BLaER1 (cell line): ENCODE measurements at regions not wholly inside any gene's neighbourhood (a gene's known extent, or its start where the extent isn't known, plus 50 kb on each side); places are given as distances from the start of the nearest gene placed in this dataset.

Experiments used
- H3K27ac ChIP-seq: shearing (Covaris generic); formaldehyde crosslinking; 2 replicates; pipeline ENCODE4 v1.8.1; 2022
- H3K27me3 ChIP-seq: shearing (Covaris generic); formaldehyde crosslinking; 2 replicates; pipeline ENCODE4 v1.8.1; 2022
- H3K36me3 ChIP-seq: shearing (Covaris generic); formaldehyde crosslinking; 2 replicates; pipeline ENCODE4 v1.8.1; 2022
- H3K4me1 ChIP-seq: shearing (Covaris generic); formaldehyde crosslinking; 2 replicates; pipeline ENCODE4 v1.8.1; 2022
- H3K4me2 ChIP-seq: shearing (Covaris generic); formaldehyde crosslinking; 2 replicates; pipeline ENCODE4 v1.8.1; 2022
- H3K4me3 ChIP-seq: shearing (Covaris generic); formaldehyde crosslinking; 2 replicates; pipeline ENCODE4 v1.8.1; 2022
- H3K9ac ChIP-seq: shearing (Covaris generic); formaldehyde crosslinking; 2 replicates; pipeline ENCODE4 v1.8.1; 2022
- H3K9me3 ChIP-seq: shearing (Covaris generic); formaldehyde crosslinking; 2 replicates; pipeline ENCODE4 v1.8.1; 2022
- H4K20me1 ChIP-seq: shearing (Covaris generic); formaldehyde crosslinking; 2 replicates; pipeline ENCODE4 v1.8.1; 2022
- Cebpa-rat ChIP-seq: shearing (Covaris generic); IDR thresholded peaks from 2 replicates; pipeline ENCODE4 v1.8.1; 2022

DNA sequence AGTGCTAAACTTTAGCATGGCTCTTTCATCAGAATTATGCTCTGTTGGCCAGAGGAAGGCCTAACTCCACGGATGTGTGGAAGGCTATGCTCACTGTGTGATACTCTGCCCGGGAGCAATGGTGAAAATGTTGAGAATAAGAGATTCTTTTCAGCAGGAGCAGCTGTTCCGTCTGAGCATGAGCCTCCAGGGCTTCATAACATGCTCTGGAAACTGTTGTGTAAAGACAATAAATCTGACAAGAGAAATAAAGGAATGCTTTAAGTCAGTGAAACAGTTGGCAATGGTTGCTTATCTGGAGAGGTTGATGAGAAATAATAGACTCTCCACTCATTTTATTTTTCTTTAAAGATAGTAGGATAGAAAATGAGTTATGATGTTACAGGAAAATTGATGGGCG, 269.8 kb downstream of the DIPK2A start:
- H4K20me1 ChIP-seq = no peaks in the 10 kb centered on the region
- no peak overlapping the region for H3K4me3 ChIP-seq
- no peak overlapping the region for H3K4me2 ChIP-seq
- no peak for TF ChIP-seq Cebpa-rat
- no peaks in the 10 kb centered on the region for H3K36me3 ChIP-seq
- H3K4me1 ChIP-seq = no peaks in the 10 kb centered on the region
- H3K9me3 ChIP-seq = no peaks in the 10 kb centered on the region
- no peaks in the 10 kb centered on the region for H3K27me3 ChIP-seq
- H3K27ac ChIP-seq = no peak overlapping the region
- no peak overlapping the region for H3K9ac ChIP-seq

GRCh38 chr3:144242747-144243146, 271.1 kb downstream of the DIPK2A start:
- H3K36me3 ChIP-seq = no peaks in the 10 kb centered on the region
- no peaks in the 10 kb centered on the region for H3K9me3 ChIP-seq
- no peak overlapping the region for H3K4me3 ChIP-seq
- H3K4me2 ChIP-seq = no peak overlapping the region
- TF ChIP-seq Cebpa-rat = no peak
- no peaks in the 10 kb centered on the region for H3K4me1 ChIP-seq
- no peaks in the 10 kb centered on the region for H3K27me3 ChIP-seq
- no peak overlapping the region for H3K9ac ChIP-seq
- H4K20me1 ChIP-seq = no peaks in the 10 kb centered on the region
- H3K27ac ChIP-seq = no peak overlapping the region

DNA sequence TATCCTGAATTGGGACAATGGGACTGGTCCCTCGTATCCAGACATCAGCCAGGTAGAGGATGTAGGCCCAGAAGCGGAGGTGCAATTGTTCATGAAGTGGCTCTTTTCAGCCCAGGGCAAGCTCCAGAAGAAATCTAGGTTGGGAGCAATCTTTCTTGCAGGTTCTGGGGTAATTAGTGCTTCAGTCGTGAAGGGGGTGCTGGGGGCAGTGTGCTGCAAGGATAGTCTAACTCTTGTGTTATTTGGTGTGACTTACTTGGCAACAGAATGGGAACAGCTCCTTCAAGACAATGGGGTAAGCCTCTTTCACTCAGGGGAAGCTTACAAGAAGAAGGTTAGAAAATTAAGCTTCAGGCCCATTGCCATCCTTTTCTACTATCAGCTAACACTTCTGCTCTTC, 273.0 kb downstream of the DIPK2A start:
- Histone ChIP-seq H3K4me2 (no peak overlapping the region), H3K9me3 (no peaks in the 10 kb centered on the region), H3K27ac (no peak overlapping the region), H3K4me3 (no peak overlapping the region), H3K9ac (no peak overlapping the region), H4K20me1 (no peaks in the 10 kb centered on the region), H3K36me3 (no peaks in the 10 kb centered on the region), H3K27me3 (no peaks in the 10 kb centered on the region), H3K4me1 (no peaks in the 10 kb centered on the region)
- no peak for TF ChIP-seq Cebpa-rat

DNA sequence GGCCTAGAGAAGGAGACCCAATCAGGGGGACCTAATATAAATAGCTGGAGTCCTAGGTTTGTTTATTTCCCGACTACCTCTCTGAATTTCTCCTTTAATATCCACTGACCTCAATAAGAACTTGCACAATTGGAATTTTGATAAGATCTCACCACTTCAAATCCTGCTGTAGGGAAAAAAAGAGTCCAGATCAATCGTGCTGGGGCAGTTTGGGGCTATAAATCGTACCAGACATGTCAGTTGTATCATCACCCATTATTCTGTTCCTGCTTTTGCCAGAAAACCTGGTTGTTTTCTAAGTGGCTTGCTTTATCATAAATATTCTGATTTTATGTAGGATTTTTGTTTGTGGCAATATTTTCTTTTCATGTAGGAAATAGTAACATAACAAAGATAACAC, 281.3 kb downstream of the DIPK2A start:
- Histone ChIP-seq H4K20me1 (no peaks in the 10 kb centered on the region), H3K36me3 (no peaks in the 10 kb centered on the region), H3K27me3 (0 out of 2 replicates have a peak, but pooled peaks cover 3% of the 10 kb centered on the region), H3K9ac (no peak overlapping the region), H3K4me1 (no peaks in the 10 kb centered on the region), H3K9me3 (no peaks in the 10 kb centered on the region), H3K4me3 (no peak overlapping the region), H3K4me2 (no peak overlapping the region), H3K27ac (no peak overlapping the region)
- no peak for TF ChIP-seq Cebpa-rat

- no peak for TF ChIP-seq Cebpa-rat
- no peaks in the 10 kb centered on the region for H3K9me3 ChIP-seq
- H3K4me2 ChIP-seq = no peak overlapping the region
- H3K4me1 ChIP-seq = no peaks in the 10 kb centered on the region
- no peak overlapping the region for H3K9ac ChIP-seq
- H3K4me3 ChIP-seq = no peak overlapping the region
- 0 out of 2 replicates have a peak, but pooled peaks cover 3% of the 10 kb centered on the region for H3K27me3 ChIP-seq
- H3K36me3 ChIP-seq = no peaks in the 10 kb centered on the region
- no peaks in the 10 kb centered on the region for H4K20me1 ChIP-seq
- H3K27ac ChIP-seq = no peak overlapping the region
These were observed 285.8 kb downstream of the DIPK2A start for GRCh38 chr3:144257381-144257780.

GRCh38 chr3:144259267-144259666, 287.6 kb downstream of the DIPK2A start:
- Histone ChIP-seq H3K36me3 (no peaks in the 10 kb centered on the region), H4K20me1 (no peaks in the 10 kb centered on the region), H3K9me3 (no peaks in the 10 kb centered on the region), H3K4me3 (no peak overlapping the region), H3K9ac (no peak overlapping the region), H3K4me2 (no peak overlapping the region), H3K27me3 (0 out of 2 replicates have a peak, but pooled peaks cover 3% of the 10 kb centered on the region), H3K4me1 (no peaks in the 10 kb centered on the region), H3K27ac (no peak overlapping the region)
- TF ChIP-seq Cebpa-rat = no peak

GRCh38 chr3:144263706-144264105, 292.1 kb downstream of the DIPK2A start:
- H3K36me3 ChIP-seq = no peaks in the 10 kb centered on the region
- no peak overlapping the region for H3K27ac ChIP-seq
- H3K4me3 ChIP-seq = no peak overlapping the region

GRCh38 chr3:144264350-144264749, 292.7 kb downstream of the DIPK2A start:
- Histone ChIP-seq H3K4me3 (no peak overlapping the region), H3K27ac (no peak overlapping the region), H3K36me3 (no peaks in the 10 kb centered on the region), H3K9ac (no peak overlapping the region), H3K4me2 (no peak overlapping the region), H3K4me1 (no peaks in the 10 kb centered on the region), H3K9me3 (no peaks in the 10 kb centered on the region), H4K20me1 (no peaks in the 10 kb centered on the region), H3K27me3 (no peaks in the 10 kb centered on the region)
- no peak for TF ChIP-seq Cebpa-rat

More at GRCh38 chr3:144263706-144264105, 292.1 kb downstream of the DIPK2A start:
- no peak for TF ChIP-seq Cebpa-rat
- H3K4me1 ChIP-seq = no peaks in the 10 kb centered on the region
- no peak overlapping the region for H3K9ac ChIP-seq
- H3K9me3 ChIP-seq = no peaks in the 10 kb centered on the region
- no peaks in the 10 kb centered on the region for H3K27me3 ChIP-seq
- H4K20me1 ChIP-seq = no peaks in the 10 kb centered on the region
- H3K4me2 ChIP-seq = no peak overlapping the region

GRCh38 chr3:144264794-144265193, 293.2 kb downstream of the DIPK2A start:
- Histone ChIP-seq H3K9ac (no peak overlapping the region), H3K36me3 (no peaks in the 10 kb centered on the region), H3K27ac (no peak overlapping the region), H3K4me1 (peaks cover 4% of the 10 kb centered on the region), H3K9me3 (no peaks in the 10 kb centered on the region), H3K27me3 (no peaks in the 10 kb centered on the region), H3K4me2 (no peak overlapping the region), H3K4me3 (no peak overlapping the region), H4K20me1 (no peaks in the 10 kb centered on the region)
- no peak for TF ChIP-seq Cebpa-rat

DNA sequence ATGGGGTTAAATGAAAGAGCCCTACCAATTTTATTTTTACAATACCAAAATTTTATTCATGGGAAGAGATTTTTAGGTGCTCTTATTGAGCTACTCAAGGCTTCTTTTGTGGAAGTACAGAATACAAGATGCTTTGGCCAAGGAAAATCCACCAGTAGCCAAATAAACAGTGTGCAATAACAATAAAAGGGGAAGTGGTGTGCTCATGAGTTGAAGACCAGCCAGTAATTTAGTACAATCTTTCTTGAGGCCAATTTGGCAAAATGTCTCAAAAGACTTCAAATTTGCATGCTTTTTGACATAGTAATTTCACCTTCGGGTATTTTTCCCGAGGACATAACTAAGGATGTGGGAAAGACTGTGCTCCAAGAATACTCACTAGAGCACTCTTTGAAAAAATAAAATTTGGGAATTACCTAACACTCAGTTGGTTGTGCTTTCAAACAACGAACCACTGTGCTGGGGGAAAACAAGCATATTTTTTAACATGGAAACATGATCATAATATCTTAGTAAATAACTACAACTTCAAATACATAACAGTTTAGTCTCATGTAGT, 294.0 kb downstream of the DIPK2A start:
- Histone ChIP-seq H3K4me2 (no peak overlapping the region), H3K27me3 (no peaks in the 10 kb centered on the region), H3K27ac (no peak overlapping the region), H3K9me3 (no peaks in the 10 kb centered on the region), H4K20me1 (no peaks in the 10 kb centered on the region), H3K4me3 (no peak overlapping the region), H3K9ac (no peak overlapping the region), H3K4me1 (peaks cover 12% of the 10 kb centered on the region), H3K36me3 (no peaks in the 10 kb centered on the region)
- no peak for TF ChIP-seq Cebpa-rat

GRCh38 chr3:144270100-144270499, 298.5 kb downstream of the DIPK2A start:
- Histone ChIP-seq H3K4me2 (peak overlapping the region; percentile 47), H3K36me3 (no peaks in the 10 kb centered on the region), H4K20me1 (no peaks in the 10 kb centered on the region), H3K4me3 (no peak overlapping the region), H3K9ac (no peak overlapping the region), H3K9me3 (no peaks in the 10 kb centered on the region), H3K4me1 (peaks cover 28% of the 10 kb centered on the region), H3K27ac (no peak overlapping the region), H3K27me3 (no peaks in the 10 kb centered on the region)
- no peak for TF ChIP-seq Cebpa-rat
